ENCODE measurements at regions not wholly inside any gene's neighbourhood (a gene's known extent, or its start where the extent isn't known, plus 50 kb on each side); places are given as distances from the start of the nearest gene placed in this dataset.
"Not testable (repeated sequence)": the region's sequence is repeated elsewhere in the genome, so short reads cannot be mapped to it uniquely, and the experiment has no call there.

GRCh38 chr3:125697979-125698640 is 102.8 kb upstream of the OSBPL11 start:
- not testable (repeated sequence) for DNase-seq

DNA sequence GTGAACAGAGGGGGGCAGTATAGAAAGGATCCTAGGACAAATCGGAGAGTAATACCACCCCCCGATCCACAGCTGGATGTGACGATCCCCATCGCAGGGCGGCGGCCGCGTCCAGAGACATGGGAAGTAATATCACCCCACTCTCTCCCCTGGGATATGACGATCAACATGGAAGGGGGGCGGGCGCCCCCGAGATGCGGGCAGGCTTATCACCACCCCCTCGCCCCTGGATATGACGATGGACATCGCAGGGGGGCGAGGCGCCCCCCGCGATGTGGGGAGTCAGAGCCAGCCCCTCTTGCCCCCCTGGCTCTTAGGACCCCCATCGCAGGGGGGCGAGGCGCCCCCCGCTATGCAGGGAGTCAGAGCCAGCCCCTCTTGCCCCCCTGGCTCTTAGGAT is 120.4 kb upstream of the OSBPL11 start:
- DNase-seq: no peak

DNA sequence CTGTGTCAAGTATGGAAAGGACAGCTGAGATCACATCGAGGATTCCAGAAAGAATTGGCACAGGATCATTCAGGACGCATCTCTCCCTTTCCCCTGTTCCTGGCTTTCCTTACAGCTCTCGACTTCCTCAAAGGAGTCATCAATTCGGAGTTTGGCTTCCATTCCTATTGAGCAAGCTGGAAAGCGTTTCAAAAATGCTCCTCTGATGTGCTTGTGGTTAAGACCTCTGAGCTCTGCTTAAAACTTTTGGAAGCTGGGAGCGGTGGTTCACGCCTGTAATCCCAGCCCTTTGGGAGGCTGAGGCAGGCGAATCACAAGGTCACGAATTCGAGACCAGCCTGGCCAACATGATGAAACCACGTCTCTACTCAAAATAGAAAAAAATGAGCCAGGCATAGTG is 136.9 kb upstream of the OSBPL11 start:
- not testable (repeated sequence) for DNase-seq

DNA sequence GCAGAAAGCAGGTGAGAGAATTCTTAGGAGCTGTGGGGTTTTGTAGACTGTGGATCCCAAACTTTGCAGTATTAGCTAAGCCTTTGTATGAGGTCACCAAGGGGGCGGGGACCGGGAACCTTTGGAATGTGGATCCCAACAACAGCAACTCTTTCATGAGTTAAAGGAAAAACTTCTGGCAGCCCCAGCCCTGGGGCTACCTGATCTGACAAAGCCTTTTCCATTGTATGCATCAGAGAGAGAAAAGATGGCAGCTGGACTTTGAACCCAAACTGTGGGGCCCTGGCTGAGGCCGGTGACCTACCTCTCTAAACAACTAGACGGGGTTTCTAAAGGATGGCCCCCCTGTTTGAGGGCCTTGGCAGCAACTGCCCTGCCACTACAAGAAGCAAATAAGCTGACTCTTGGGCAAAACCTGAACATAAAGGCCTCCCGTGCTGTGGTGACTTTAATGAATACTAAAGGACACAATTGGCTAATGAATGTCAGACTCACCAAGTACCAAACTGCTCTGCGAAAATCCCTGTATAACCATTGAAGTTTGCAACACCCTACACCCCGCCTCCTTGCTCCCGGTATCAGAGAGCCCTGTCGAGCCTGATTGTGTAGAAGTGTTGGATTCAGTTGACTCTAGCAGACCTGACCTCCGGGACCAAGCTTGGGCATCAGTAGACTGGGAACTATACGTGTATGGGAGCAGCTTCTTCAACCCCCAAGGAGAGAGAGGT is 146.9 kb upstream of the OSBPL11 start:
- DNase-seq: not testable (repeated sequence)

DNA sequence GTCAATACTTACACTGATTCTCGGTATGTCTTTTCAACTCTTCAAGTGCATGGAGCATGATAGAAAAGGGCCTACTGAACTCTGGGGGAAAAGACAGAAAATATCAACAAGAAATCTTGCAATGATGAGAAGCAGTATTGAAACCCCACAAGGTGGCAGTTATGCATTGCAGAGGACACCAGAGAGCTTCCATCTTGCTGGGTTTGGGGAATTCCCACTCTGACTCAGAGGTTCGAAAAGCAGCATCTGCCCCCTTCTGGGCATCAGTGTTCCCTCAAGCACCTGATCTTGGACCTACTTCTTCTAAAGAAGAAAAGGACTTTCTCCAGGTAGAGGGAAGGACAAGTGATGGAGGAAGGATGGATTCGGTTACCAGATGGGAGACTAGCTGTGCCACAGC is 147.5 kb upstream of the OSBPL11 start:
- not testable (repeated sequence) for DNase-seq

DNA sequence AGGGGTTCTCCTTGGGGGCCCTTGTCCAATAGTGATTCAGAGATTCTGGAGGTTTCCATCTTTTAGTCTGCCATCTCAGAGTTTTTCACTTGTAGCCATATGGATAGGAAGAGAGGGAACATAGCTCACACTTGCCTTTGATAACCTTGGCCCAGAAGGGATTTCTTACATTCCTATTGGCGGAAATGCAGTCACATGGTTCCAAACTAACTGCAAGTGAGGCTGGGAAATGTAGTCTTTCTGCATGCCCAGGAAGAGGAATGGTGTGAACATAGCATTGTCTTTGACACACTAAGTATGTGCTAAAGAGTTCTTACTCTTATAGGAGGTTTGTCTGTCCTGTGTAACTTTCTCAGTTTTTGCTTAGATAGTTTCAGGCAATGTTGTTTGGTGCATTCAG is 161.8 kb upstream of the OSBPL11 start:
- DNase-seq: not testable (repeated sequence)

- DNase-seq: not testable (repeated sequence)
Observed at GRCh38 chr3:125758641-125759130, 163.4 kb upstream of the OSBPL11 start.

- DNase-seq: not testable (repeated sequence)
Observed at GRCh38 chr3:125762601-125763000, 167.3 kb upstream of the OSBPL11 start.

DNA sequence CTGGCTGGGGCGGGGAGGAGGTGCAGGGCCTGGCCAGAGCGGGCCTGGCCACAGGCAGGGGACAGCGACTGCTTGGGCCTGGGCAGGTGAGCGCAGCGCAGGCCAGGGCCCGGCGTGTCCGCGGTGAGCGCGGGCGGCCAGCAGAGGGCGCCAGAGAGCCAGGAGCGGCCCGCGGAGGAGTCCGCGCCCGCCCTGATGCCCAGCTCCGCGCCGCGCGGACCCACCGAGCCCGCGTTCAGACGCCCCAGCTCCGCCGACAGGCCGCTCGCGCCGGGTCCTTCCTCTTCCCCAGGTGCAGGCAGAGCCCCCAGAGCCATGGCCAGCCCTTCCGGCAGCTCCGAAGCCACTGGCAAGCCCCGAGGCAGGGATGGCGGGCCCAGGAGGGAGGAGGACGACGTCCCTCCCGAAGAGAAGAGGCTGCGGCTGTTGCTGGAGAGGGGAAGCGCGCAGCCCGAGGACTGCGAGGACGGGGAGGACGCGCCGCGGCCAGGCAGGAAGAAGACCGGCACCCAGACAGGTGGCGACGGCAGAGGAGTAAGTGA is 171.1 kb upstream of the OSBPL11 start:
- peak; percentile 7 to 57 for DNase-seq

GRCh38 chr3:125766931-125767330 is 171.6 kb upstream of the OSBPL11 start:
- not testable (repeated sequence) for DNase-seq

- DNase-seq: no peak
Observed at GRCh38 chr3:125767641-125768040, 172.3 kb upstream of the OSBPL11 start.

GRCh38 chr3:125768821-125769220 is 173.5 kb upstream of the OSBPL11 start:
- not testable (repeated sequence) for DNase-seq

DNA sequence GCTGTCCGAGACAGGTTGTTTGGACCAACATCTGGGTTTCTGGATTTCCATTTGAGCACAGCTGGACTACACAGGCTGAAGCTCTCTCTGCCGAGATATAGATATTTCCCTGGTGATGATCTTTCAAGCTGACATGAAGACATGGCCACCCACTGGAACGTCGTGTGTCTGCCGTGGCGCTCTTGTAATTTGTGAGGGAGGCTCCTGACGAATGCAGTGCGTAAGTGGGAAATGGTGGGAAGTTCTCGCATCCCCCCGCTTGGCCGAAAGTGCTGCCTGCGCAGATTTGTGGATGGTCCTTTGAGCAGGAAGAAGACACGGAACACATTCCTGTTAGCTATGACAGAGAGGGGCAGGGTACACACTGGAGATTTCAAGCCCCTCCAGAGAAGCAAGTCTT is 176.2 kb upstream of the OSBPL11 start:
- DNase-seq: not testable (repeated sequence)

GRCh38 chr3:125774433-125775034 is 179.2 kb upstream of the OSBPL11 start:
- DNase-seq: not testable (repeated sequence)

DNA sequence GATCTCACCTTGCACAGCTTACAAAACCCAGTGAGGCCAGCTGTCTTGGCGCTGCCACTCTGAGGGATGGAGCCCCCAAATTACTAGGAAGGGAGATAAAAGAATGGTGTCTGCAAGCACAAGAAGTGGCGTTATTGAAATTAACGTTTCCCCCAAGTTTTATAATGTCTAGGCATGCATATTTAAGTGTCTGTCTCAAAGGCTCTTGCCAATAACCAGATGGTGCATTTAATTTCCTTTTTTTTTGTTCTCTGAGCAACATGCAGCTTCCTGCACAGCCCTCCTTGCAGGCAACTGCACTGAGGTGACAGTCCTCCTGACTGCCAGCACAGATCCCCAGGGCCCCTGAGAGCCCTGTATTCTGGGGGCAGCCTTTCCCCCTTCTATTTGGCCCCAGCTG is 179.8 kb upstream of the OSBPL11 start:
- DNase-seq: peak in 1 of 2 experiments; percentile 3

- not testable (repeated sequence) for DNase-seq
Observed at GRCh38 chr3:125775606-125776294, 180.5 kb upstream of the OSBPL11 start.

GRCh38 chr3:125779276-125779675 is 184.0 kb upstream of the OSBPL11 start:
- not testable (repeated sequence) for DNase-seq

GRCh38 chr3:125779918-125780317 is 184.6 kb upstream of the OSBPL11 start:
- DNase-seq: not testable (repeated sequence)

DNA sequence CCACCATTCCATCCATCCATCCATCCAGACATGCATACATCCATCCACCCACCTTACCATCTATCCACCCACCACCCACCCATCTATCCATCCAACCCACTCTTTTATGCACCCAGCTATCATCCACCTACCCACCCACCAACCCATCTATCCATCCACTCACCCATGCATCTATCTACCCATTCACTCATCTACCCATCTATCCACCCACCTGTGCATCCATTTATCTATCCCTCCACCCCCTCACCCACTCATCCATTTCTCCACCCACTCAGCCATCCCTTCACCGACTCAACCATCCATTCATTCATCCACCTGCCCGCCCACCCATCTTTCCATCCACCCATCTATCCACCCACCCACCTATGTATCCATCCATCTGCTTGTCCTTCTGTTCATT is 186.4 kb upstream of the OSBPL11 start:
- not testable (repeated sequence) for DNase-seq

DNA sequence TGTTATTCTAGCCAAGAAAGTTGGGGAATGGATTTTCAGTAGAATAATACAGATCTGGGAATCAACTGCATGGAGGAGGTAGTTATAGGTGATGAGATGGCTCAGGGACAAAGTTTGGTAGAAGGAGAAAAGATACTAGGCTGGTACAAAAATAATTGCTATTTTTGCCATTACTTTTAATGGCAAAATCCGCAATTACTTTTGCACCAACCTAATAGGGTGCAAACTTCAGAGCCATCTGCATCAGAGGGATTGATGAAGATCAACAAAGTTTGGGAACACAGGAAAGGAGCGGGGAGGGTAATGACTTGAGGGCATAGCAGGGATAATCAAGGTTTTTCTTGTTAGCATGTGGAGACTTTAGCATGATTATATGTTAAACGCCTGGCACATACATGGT is 178.7 kb upstream of the ROPN1B start:
- DNase-seq: not testable (repeated sequence)

DNA sequence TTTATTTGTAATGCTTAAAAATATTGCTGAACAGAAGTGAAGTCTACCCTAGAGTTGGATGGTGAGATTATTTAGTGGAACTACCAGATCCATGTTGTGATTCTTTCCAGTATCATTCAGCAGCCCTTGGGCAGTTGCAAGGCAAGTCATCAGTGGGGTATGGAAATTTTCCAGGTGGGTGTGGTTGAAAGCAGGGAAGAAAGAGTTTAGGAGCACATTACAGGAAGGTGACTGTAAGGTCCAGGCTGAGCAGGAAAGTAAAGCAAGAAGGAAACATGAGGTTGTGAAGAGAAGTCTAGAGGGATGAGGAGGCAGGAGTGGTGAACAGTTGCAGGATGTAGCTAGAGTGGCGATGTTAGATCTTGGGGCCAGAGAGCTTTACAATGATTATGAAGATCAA is 178.0 kb upstream of the ROPN1B start:
- not testable (repeated sequence) for DNase-seq

DNA sequence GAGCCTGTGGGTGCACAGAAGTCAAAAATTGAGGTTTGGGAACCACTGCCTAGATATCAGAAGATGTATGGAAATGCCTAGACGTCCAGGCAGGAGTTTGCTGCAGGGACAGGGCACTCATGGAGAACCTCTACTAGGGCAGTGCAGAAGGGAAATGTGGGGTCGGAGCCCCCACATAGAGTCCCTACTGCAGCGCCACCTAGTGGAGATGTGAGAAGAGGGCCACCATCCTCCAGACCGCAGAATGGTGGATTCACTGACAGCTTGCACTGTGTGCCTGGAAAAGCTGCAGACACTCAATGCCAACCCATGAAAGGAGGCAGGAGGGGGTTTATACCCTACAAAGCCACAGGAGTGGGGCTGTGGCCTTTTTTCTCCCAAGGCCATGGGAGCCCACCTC is 159.0 kb upstream of the ROPN1B start:
- not testable (repeated sequence) for DNase-seq

DNA sequence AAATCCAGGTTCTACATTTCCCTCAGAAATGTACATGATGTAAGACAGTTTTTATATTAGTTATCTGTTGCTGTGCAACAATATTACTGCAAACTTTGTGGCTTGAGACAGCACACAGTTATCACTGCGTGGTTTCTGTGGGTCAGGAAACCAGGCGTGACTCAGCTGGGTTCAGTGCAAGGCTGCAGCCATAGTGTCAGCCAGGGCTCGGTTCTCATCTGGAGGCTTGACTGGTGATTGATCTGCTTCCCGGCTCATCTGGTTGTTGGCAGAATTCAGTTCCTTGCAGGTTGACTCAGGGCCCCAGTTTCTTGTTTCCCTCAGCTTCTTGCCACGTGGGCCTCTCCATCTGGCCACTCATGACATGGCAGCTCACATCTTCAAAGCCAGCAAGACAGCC is 146.8 kb upstream of the ROPN1B start:
- not testable (repeated sequence) for DNase-seq
